ENCODE measurements at regions not wholly inside any gene's neighbourhood (a gene's known extent, or its start where the extent isn't known, plus 50 kb on each side); places are given as distances from the start of the nearest gene placed in this dataset.

DNA sequence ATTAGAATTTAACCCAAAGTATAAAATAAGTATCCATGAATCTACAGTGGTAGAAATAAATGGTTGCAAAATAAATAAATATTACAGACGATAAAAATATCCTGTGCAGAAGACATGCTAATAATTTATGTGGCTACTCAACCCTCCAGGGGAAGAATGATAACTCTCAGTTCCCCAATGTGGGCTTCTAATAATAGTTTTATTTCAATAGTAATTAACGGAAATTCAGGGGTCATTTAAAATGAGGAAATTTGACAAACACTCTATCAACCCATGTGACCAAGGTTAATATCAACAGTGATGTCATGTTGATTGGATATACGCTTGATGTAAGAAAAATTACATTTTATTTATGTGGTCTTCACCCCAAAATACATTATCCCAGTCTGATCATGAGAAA, 1082.6 kb upstream of the LRRTM3 start:
- TF ChIP-seq, protein P1, sequence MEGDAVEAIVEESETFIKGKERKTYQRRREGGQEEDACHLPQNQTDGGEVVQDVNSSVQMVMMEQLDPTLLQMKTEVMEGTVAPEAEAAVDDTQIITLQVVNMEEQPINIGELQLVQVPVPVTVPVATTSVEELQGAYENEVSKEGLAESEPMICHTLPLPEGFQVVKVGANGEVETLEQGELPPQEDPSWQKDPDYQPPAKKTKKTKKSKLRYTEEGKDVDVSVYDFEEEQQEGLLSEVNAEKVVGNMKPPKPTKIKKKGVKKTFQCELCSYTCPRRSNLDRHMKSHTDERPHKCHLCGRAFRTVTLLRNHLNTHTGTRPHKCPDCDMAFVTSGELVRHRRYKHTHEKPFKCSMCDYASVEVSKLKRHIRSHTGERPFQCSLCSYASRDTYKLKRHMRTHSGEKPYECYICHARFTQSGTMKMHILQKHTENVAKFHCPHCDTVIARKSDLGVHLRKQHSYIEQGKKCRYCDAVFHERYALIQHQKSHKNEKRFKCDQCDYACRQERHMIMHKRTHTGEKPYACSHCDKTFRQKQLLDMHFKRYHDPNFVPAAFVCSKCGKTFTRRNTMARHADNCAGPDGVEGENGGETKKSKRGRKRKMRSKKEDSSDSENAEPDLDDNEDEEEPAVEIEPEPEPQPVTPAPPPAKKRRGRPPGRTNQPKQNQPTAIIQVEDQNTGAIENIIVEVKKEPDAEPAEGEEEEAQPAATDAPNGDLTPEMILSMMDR (conservative IDR thresholded peaks at IDR 0.05; ENCODE audit: control insufficient read depth, insufficient read depth, low read depth, low read length), result no peak
- DNase-seq (ENCODE audit: low read depth), result no peak
- H3K4me3 ChIP-seq (ENCODE audit: control insufficient read depth, low read depth, low read length), result no peak overlapping the region

DNA sequence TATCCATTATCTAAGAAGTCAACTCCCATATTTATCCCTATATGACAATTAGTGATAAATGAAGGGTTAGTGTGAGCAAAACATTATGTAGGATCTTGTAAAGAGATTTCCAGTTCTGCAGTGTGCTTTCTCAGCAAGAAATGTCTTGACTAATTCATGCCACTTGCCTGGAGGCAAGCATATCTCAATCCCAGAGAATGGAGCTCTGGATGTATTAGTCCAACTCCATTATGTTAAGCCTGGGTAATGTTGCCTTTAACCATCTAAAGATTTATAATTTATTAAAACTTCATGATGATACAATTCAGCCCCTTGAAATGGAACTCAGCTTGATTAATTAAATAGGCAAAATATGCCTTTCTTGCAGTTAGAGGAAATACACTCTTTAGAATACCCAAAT, 1079.9 kb upstream of the LRRTM3 start:
- DNase-seq (ENCODE audit: low read depth), result no peak
- TF ChIP-seq, protein P1 (conservative IDR thresholded peaks at IDR 0.05; ENCODE audit: control insufficient read depth, insufficient read depth, low read depth, low read length), result no peak
- H3K4me3 ChIP-seq (ENCODE audit: control insufficient read depth, low read depth, low read length), result no peak overlapping the region

DNA sequence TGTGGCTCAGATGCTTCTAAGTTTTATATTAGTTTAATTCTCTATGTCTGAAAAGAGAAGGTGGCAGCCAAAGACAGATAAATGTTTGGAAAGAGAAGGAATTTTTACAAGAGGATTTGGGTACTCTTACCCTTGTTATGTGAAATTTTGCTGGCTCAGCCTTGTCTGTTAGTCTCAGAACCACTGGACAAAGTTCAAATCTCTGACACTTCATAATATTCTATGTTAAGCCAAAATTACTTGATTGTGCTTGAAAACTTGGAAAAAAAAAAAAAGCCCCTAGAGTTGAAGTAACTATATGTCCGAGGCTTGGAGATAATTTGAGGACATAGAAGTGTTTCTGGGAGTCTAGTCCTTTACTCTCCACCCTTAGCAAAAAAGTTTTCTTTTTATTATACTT, 1079.3 kb upstream of the LRRTM3 start:
- DNase-seq (ENCODE audit: low read depth), result no peak
- TF ChIP-seq, protein P1 (conservative IDR thresholded peaks at IDR 0.05; ENCODE audit: control insufficient read depth, insufficient read depth, low read depth, low read length), result no peak
- no peak overlapping the region for H3K4me3 ChIP-seq (ENCODE audit: control insufficient read depth, low read depth, low read length)

DNA sequence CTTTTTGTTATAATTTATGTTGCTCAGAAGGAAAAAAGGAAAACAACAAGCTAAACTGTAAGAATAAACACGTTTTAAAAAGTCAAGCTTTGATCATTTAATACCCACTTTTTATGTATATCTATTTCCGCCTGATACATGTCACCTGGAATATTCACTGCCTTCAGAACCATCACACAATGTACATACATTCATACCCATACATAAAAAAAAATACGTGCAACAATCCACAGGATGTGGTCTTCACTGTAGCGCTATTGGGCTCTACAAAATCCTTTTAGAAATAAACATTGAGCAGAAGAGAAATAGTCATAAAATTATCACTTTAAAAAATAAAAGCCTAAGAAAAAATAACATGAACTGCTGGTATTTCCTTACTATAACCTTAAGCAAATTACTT, 1078.9 kb upstream of the LRRTM3 start:
- TF ChIP-seq, protein P1 (conservative IDR thresholded peaks at IDR 0.05; ENCODE audit: control insufficient read depth, insufficient read depth, low read depth, low read length), result no peak
- H3K4me3 ChIP-seq (ENCODE audit: control insufficient read depth, low read depth, low read length), result no peak overlapping the region
- DNase-seq (ENCODE audit: low read depth), result no peak

DNA sequence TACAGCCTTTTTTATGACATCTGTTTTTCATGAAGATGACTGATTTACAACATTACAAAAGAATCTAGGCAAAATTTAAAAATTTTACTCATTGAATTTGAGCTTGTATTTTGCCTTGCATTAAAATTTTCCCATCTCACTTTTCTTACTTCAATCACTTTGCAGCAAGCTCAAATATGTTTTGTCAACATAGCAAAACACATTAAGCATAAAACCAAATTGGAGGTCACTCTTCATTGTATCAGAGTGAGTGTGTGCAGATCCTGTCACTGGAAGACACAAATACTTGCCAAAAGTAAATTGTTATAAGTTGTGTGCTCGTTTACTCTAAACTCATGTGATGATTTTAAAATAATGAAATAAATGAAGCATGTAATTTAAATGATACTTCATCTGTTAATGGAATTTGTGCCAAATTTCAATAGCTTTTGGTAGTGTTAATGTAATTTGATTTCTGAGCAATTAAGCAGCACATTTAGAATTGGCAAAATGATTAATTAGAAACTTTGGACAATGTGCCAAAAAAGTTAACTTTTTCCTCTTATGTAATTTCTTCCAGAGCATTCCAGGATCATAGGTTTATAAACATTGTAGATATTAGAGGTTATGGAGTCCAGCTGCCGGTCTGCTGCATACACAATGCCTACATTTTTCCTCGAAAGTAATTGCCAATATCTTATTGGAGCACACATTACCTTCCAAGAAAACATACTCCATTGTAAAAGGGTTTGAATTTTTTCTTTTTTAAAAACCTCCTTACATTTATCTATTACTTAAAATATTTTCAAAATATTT, 1078.2 kb upstream of the LRRTM3 start:
- DNase-seq (ENCODE audit: low read depth), result no peak
- H3K4me3 ChIP-seq (ENCODE audit: control insufficient read depth, low read depth, low read length), result no peak overlapping the region
- TF ChIP-seq, protein P1 (conservative IDR thresholded peaks at IDR 0.05; ENCODE audit: control insufficient read depth, insufficient read depth, low read depth, low read length), result no peak

DNA sequence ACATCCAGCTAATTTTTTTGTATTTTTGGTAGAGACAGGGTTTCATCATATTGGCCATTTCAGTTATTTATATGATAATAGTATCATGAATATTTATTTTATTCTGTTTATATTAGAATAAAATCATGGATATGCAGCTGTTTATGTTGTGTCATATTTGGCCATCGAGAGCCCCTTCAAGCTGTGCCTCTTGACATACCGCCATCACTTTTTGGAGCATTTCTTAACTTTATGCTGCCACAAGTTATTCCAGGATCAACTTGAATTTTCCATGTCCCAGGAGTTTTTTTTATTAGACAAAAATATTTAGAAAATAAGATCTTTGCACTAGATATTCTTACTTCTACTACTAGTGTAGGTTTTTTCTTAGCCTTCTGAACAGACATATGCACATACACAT, 1067.0 kb upstream of the LRRTM3 start:
- no peak overlapping the region for H3K4me3 ChIP-seq (ENCODE audit: control insufficient read depth, low read depth, low read length)
- no peak for DNase-seq (ENCODE audit: low read depth)
- TF ChIP-seq, protein P1 (conservative IDR thresholded peaks at IDR 0.05; ENCODE audit: control insufficient read depth, insufficient read depth, low read depth, low read length), result no peak

All from fibroblast of mammary gland (primary cell).